ENCODE measurements at regions not wholly inside any gene's neighbourhood (a gene's known extent, or its start where the extent isn't known, plus 50 kb on each side); places are given as distances from the start of the nearest gene placed in this dataset.

DNA sequence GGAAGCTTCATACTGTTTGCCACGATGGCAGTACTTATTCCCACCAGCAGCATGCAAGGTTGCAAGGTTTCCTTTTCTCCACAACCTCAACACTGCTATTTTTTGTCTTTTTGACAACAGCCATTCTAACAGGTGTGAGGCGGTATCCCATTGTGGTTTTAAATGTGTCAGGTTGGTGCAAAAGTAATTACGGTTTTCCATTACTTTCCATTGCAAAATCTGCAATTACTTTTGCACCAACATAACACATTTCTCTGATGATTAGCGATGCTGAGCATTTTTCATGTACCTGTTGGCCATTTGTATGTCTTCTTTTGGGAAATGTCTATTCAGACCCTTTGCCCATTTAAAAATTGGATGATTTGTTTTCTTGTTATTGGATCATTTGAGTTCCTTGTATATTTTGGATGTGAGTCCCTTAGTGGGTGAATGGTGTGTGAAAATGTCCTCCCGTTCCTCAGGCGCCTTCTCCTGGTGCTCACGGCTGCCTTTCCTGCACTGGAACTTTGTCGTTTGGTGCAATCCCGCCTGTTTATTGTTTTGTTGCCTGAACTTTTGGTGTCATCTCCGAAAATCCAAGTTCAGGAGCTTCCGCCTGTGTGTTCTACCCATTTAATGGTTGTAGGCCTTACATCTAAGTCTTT lies 213.6 kb downstream of the KIF26A start:
- TF ChIP-seq, protein P1, sequence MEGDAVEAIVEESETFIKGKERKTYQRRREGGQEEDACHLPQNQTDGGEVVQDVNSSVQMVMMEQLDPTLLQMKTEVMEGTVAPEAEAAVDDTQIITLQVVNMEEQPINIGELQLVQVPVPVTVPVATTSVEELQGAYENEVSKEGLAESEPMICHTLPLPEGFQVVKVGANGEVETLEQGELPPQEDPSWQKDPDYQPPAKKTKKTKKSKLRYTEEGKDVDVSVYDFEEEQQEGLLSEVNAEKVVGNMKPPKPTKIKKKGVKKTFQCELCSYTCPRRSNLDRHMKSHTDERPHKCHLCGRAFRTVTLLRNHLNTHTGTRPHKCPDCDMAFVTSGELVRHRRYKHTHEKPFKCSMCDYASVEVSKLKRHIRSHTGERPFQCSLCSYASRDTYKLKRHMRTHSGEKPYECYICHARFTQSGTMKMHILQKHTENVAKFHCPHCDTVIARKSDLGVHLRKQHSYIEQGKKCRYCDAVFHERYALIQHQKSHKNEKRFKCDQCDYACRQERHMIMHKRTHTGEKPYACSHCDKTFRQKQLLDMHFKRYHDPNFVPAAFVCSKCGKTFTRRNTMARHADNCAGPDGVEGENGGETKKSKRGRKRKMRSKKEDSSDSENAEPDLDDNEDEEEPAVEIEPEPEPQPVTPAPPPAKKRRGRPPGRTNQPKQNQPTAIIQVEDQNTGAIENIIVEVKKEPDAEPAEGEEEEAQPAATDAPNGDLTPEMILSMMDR (IDR thresholded peaks at IDR 0.05), result no peak
- TF ChIP-seq JUND (IDR thresholded peaks at IDR 0.05), result no peak
- TF ChIP-seq CHD2 (IDR thresholded peaks at IDR 0.05; ENCODE audit: low read length, partially characterized antibody), result no peak
- TF ChIP-seq, protein P2, sequence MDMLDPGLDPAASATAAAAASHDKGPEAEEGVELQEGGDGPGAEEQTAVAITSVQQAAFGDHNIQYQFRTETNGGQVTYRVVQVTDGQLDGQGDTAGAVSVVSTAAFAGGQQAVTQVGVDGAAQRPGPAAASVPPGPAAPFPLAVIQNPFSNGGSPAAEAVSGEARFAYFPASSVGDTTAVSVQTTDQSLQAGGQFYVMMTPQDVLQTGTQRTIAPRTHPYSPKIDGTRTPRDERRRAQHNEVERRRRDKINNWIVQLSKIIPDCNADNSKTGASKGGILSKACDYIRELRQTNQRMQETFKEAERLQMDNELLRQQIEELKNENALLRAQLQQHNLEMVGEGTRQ (IDR thresholded peaks at IDR 0.05; ENCODE audit: borderline replicate concordance, low read depth, low read length), result no peak
- TF ChIP-seq EZH2phosphoT487 (IDR thresholded peaks at IDR 0.05; ENCODE audit: borderline replicate concordance, low read depth), result no peak

Data from SK-N-SH (cell line).